Mucosa of descending colon (tissue), 3 donors: ENCODE measurements at regions not wholly inside any gene's neighbourhood (a gene's known extent, or its start where the extent isn't known, plus 50 kb on each side); places are given as distances from the start of the nearest gene placed in this dataset.

Experiments used
- ATAC-seq: fragments of 200-7000 bp; cut with Tn5 transposase; one replicate; pipeline ENCODE4 v1.9.1; 2020; ENCODE audit warnings: mild to moderate bottlenecking, moderate library complexity
- DNase-seq, 3 donors: peaks; one replicate each; pipeline ENCODE4 v3.0.0-alpha.2; 2020
- H3K36me3 ChIP-seq: fragments of 200-600 bp; one replicate; pipeline ENCODE4 v1.8.0; 2021; ENCODE audit warnings: low read depth, mild to moderate bottlenecking
- H3K4me1 ChIP-seq: fragments of 200-600 bp; one replicate; pipeline ENCODE4 v1.8.0; 2021; ENCODE audit warnings: low read depth, mild to moderate bottlenecking
- H3K4me3 ChIP-seq: fragments of 200-600 bp; one replicate; pipeline ENCODE4 v1.8.0; 2021; ENCODE audit warnings: mild to moderate bottlenecking
- H3K9me3 ChIP-seq: fragments of 200-600 bp; one replicate; pipeline ENCODE4 v1.8.0; 2021; ENCODE audit warnings: mild to moderate bottlenecking
- CTCF ChIP-seq: fragments of 200-600 bp; IDR thresholded peaks from one replicate; pipeline ENCODE4 v1.8.0; 2022; ENCODE audit warnings: antibody characterized with exemption, mild to moderate bottlenecking
- intact Hi-C, 2 donors: fragments of 100-400 bp; cut with DNase I in 1 of 2; cut with micrococcal nuclease in 1 of 2; formaldehyde crosslinking; loops; one replicate each; pipeline versions ENCODE4 v1.11.0 to v1.11.1; 2022; cut with DNase I, micrococcal nuclease
- donor health status: DM: no; HTN: no; CAD: no; lungs with moderate emphysema.
- donor health status: DM: no; HTN: no; CAD: no.
- donor health status: DM: no; HTN: yes; CAD: no.

- Histone ChIP-seq H3K4me3 (no peak overlapping the region), H3K9me3 (no peaks in the 10 kb centered on the region), H3K36me3 (no peaks in the 10 kb centered on the region), H3K4me1 (no peaks in the 10 kb centered on the region)
- ATAC-seq, result peak; percentile 74
- no peak for TF ChIP-seq CTCF
- intact Hi-C loops, result no loop called here
- DNase-seq, result peak in 1 of 3 donors; percentile 10
Measured at GRCh38 chr3:74443102-74443501, 171.4 kb downstream of the CNTN3 start.

- intact Hi-C loops, result no loop called here
- H3K4me3 ChIP-seq, result no peak overlapping the region
- DNase-seq (no peak), ATAC-seq (no peak)
- no peak for TF ChIP-seq CTCF
- no peaks in the 10 kb centered on the region for H3K4me1 ChIP-seq
- no peaks in the 10 kb centered on the region for H3K9me3 ChIP-seq
- no peaks in the 10 kb centered on the region for H3K36me3 ChIP-seq
Measured at GRCh38 chr3:74442683-74443082, 171.8 kb downstream of the CNTN3 start.

- DNase-seq, result no peak
Measured at GRCh38 chr3:74442068-74442467, 172.4 kb downstream of the CNTN3 start.

GRCh38 chr3:74436184-74436583 is 178.3 kb downstream of the CNTN3 start:
- TF ChIP-seq CTCF, result no peak
- Histone ChIP-seq H3K9me3 (no peaks in the 10 kb centered on the region), H3K4me1 (no peaks in the 10 kb centered on the region), H3K36me3 (no peaks in the 10 kb centered on the region), H3K4me3 (no peak overlapping the region)
- DNase-seq, result no peak
- intact Hi-C loops, result no loop called here
- no peak for ATAC-seq

More at GRCh38 chr3:74442068-74442467, 172.4 kb downstream of the CNTN3 start:
- no peak for TF ChIP-seq CTCF
- H3K4me1 ChIP-seq, result no peaks in the 10 kb centered on the region
- no peak for ATAC-seq
- no peak overlapping the region for H3K4me3 ChIP-seq
- no peaks in the 10 kb centered on the region for H3K9me3 ChIP-seq
- intact Hi-C loops, result no loop called here
- H3K36me3 ChIP-seq, result no peaks in the 10 kb centered on the region

- Histone ChIP-seq H3K4me3 (no peak overlapping the region), H3K4me1 (no peaks in the 10 kb centered on the region), H3K36me3 (no peaks in the 10 kb centered on the region), H3K9me3 (no peaks in the 10 kb centered on the region)
- DNase-seq (no peak), ATAC-seq (no peak)
- intact Hi-C loops, result no loop called here
- TF ChIP-seq CTCF, result no peak
Measured at GRCh38 chr3:74435631-74436030, 178.8 kb downstream of the CNTN3 start.

GRCh38 chr3:74434406-74434805 is 180.1 kb downstream of the CNTN3 start:
- H3K9me3 ChIP-seq, result no peaks in the 10 kb centered on the region
- intact Hi-C loops, result no loop called here
- TF ChIP-seq CTCF, result no peak
- DNase-seq (no peak), ATAC-seq (no peak)
- no peaks in the 10 kb centered on the region for H3K4me1 ChIP-seq
- H3K4me3 ChIP-seq, result no peak overlapping the region
- no peaks in the 10 kb centered on the region for H3K36me3 ChIP-seq
